HCEC 1CT (cell line): ENCODE measurements at regions not wholly inside any gene's neighbourhood (a gene's known extent, or its start where the extent isn't known, plus 50 kb on each side); places are given as distances from the start of the nearest gene placed in this dataset.
"Not testable (repeated sequence)": the region's sequence is repeated elsewhere in the genome, so short reads cannot be mapped to it uniquely, and the experiment has no call there.

Source experiments
- DNase-seq: peaks from one replicate; pipeline ENCODE4 v3.0.0-alpha.2; 2017

GRCh38 chr6:142016666-142017065, 116.1 kb upstream of the GJE1 start:
- DNase-seq, result not testable (repeated sequence)

- DNase-seq, result not testable (repeated sequence)
These were observed 117.3 kb upstream of the GJE1 start for GRCh38 chr6:142015463-142015862.

- DNase-seq, result no peak
These were observed 117.7 kb upstream of the GJE1 start for GRCh38 chr6:142015011-142015410.

GRCh38 chr6:142014515-142014914, 118.2 kb upstream of the GJE1 start:
- DNase-seq, result peak; percentile 96

- no peak for DNase-seq
These were observed 118.7 kb upstream of the GJE1 start for GRCh38 chr6:142013875-142014495.

GRCh38 chr6:142013287-142013686, 119.4 kb upstream of the GJE1 start:
- DNase-seq, result peak; percentile 98

- DNase-seq, result no peak
These were observed 121.0 kb upstream of the GJE1 start for GRCh38 chr6:142011775-142012174.

GRCh38 chr6:142011156-142011555, 121.6 kb upstream of the GJE1 start:
- DNase-seq, result peak; percentile 50

GRCh38 chr6:142009647-142010046, 123.1 kb upstream of the GJE1 start:
- no peak for DNase-seq

- no peak for DNase-seq
These were observed 123.9 kb upstream of the GJE1 start for GRCh38 chr6:142008781-142009180.

- peak; percentile 16 for DNase-seq
These were observed 124.5 kb upstream of the GJE1 start for GRCh38 chr6:142008016-142008735.

- no peak for DNase-seq
These were observed 127.7 kb upstream of the GJE1 start for GRCh38 chr6:142005021-142005420.

- DNase-seq, result no peak
These were observed 129.8 kb upstream of the GJE1 start for GRCh38 chr6:142002825-142003405.

GRCh38 chr6:141996823-141997222, 135.9 kb upstream of the GJE1 start:
- DNase-seq, result no peak

- no peak for DNase-seq
These were observed 140.6 kb upstream of the GJE1 start for GRCh38 chr6:141992109-141992508.

- no peak for DNase-seq
These were observed 141.9 kb upstream of the GJE1 start for GRCh38 chr6:141990840-141991239.

GRCh38 chr6:141989706-141989959, 143.1 kb upstream of the GJE1 start:
- DNase-seq, result no peak

- peak; percentile 82 for DNase-seq
These were observed 143.6 kb upstream of the GJE1 start for GRCh38 chr6:141988954-141989705.

GRCh38 chr6:141988327-141988726, 144.4 kb upstream of the GJE1 start:
- DNase-seq, result no peak

GRCh38 chr6:141986457-141986856, 146.3 kb upstream of the GJE1 start:
- no peak for DNase-seq

GRCh38 chr6:141981190-141981589, 151.5 kb upstream of the GJE1 start:
- no peak for DNase-seq

- DNase-seq, result no peak
These were observed 154.9 kb upstream of the GJE1 start for GRCh38 chr6:141977782-141978181.

- no peak for DNase-seq
These were observed 155.7 kb upstream of the GJE1 start for GRCh38 chr6:141976994-141977393.
